PC-9 (cell line): ENCODE measurements at regions not wholly inside any gene's neighbourhood (a gene's known extent, or its start where the extent isn't known, plus 50 kb on each side); places are given as distances from the start of the nearest gene placed in this dataset.

Experiments
- BruUV-seq: library from RNA; stranded (reverse); fragments of 400-500 nt; replicated peaks from 2 replicates; lab custom pipeline; 2021; lab: Mats Ljungman, UMichigan
- CTCF ChIA-PET: fragments of 300-600 bp; sonication (Branson Sonifier 250); formaldehyde crosslinking; loops from one replicate; lab custom pipeline; 2022; ENCODE audit warnings: antibody characterized with exemption; lab: Charles Lee
- POLR2A ChIA-PET: fragments of 300-600 bp; sonication (Branson Sonifier 250); formaldehyde crosslinking; loops from one replicate; lab custom pipeline; 2022; ENCODE audit warnings: antibody characterized with exemption; ENCODE audit not compliant: unreplicated experiment; lab: Charles Lee
- DNase-seq, 2 experiments: peaks; one replicate each; pipeline versions ENCODE4 v3.0.0 to v3.0.0-alpha.2; 2015 to 2022; ENCODE audit warnings: mixed read lengths in 1 of 2
- H2AFZ ChIP-seq: fragments of 200-600 bp; sonication (generic); 2 replicates; pipeline ENCODE4 v1.8.1; 2017; ENCODE audit warnings: antibody characterized with exemption
- H3F3A ChIP-seq: fragments of 200-600 bp; sonication (generic); 2 replicates; pipeline ENCODE4 v1.8.1; 2017; ENCODE audit warnings: antibody characterized with exemption, mild to moderate bottlenecking, low read depth; ENCODE audit not compliant: insufficient read depth
- H3K27ac ChIP-seq: fragments of 200-600 bp; sonication (generic); 2 replicates; pipeline ENCODE4 v1.6.1; 2016; ENCODE audit warnings: mixed run types
- H3K27me3 ChIP-seq: fragments of 200-600 bp; sonication (generic); 2 replicates; pipeline ENCODE4 v1.6.1; 2016; ENCODE audit warnings: low read depth, mixed run types; ENCODE audit not compliant: insufficient read depth
- H3K36me3 ChIP-seq: fragments of 200-600 bp; sonication (generic); 2 replicates; pipeline ENCODE4 v1.6.1; 2016; ENCODE audit warnings: low read depth, mixed run types
- H3K4me1 ChIP-seq: fragments of 200-600 bp; sonication (generic); replicated peaks from 2 replicates; pipeline ENCODE4 v1.6.1; 2016; ENCODE audit warnings: mixed run types; ENCODE audit not compliant: insufficient read depth
- H3K4me2 ChIP-seq: fragments of 200-600 bp; sonication (generic); 2 replicates; pipeline ENCODE4 v1.6.1; 2017; ENCODE audit warnings: mixed run types
- H3K4me3 ChIP-seq: fragments of 200-600 bp; sonication (generic); 2 replicates; pipeline ENCODE4 v1.6.1; 2016; ENCODE audit warnings: mixed run types
- H3K79me2 ChIP-seq: fragments of 200-600 bp; sonication (generic); 2 replicates; pipeline ENCODE4 v1.6.1; 2017; ENCODE audit warnings: low read depth, mixed run types
- H3K9me2 ChIP-seq: fragments of 200-600 bp; sonication (generic); 2 replicates; pipeline ENCODE4 v1.8.1; 2017; ENCODE audit warnings: mild to moderate bottlenecking; ENCODE audit not compliant: insufficient read depth
- H3K9me3 ChIP-seq: fragments of 200-600 bp; sonication (generic); 2 replicates; pipeline ENCODE4 v1.8.1; 2016; ENCODE audit warnings: low read depth; ENCODE audit not compliant: insufficient read depth
- H4K20me1 ChIP-seq: fragments of 200-600 bp; sonication (generic); 2 replicates; pipeline ENCODE4 v1.8.1; 2017; ENCODE audit not compliant: insufficient read depth
- EZH2 ChIP-seq: fragments of 200-600 bp; sonication (generic); IDR thresholded peaks from 2 replicates; pipeline ENCODE4 v1.8.0; 2017; ENCODE audit warnings: antibody characterized with exemption, low read depth
- intact Hi-C: fragments of 100-400 bp; cut with micrococcal nuclease; formaldehyde crosslinking; loops from one replicate; pipeline ENCODE4 v1.10.0; 2022; ENCODE audit not compliant: unreplicated experiment
- TF ChIP-seq, protein P1 (sequence below): fragments of 200-600 bp; sonication (generic); conservative IDR thresholded peaks from 2 replicates; pipeline ENCODE4 v1.6.1; 2017; ENCODE audit warnings: mixed run types, antibody characterized with exemption, mild to moderate bottlenecking, moderate library complexity

DNA sequence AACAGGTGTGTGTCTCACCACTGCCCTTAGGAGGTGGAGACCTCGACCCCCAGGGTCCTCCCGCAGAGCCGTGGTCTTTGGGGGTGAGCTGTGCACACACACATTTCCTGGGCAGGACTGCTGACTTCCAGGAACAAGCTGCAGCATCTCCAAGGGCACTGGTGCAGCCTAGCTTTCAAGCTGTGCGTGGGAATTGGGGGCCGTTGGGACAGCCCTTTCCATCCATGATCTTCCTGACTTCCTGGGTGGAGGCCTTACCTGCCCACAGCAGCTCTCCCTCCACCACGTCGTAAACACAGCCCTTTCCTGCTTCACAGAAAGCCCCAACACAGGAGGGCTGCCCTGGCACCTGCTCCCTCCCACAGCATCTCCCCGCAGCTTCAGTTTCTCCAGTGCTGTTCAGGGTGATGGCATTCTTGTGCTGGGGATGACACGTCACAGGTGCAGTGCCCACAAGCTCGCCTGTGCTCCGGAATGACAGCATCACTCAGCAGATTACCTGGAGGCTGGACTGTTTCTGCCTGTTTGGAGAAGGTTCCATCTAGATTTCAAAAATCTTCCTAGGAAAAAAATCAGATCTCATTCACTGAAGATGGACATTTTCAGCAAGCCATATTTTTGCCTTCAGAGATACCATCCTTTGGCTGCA is 208.0 kb upstream of the PPP2R2D start:
- Histone ChIP-seq H3K4me3 (no peak overlapping the region), H3K9me3 (no peaks in the 10 kb centered on the region), H4K20me1 (no peaks in the 10 kb centered on the region), H3K79me2 (no peaks in the 10 kb centered on the region), H3K27me3 (peaks cover 35% of the 10 kb centered on the region), H2AFZ (no peak overlapping the region), H3K9me2 (no peaks in the 10 kb centered on the region), H3K27ac (no peak overlapping the region), H3K36me3 (no peaks in the 10 kb centered on the region), H3K4me1 (no peaks in the 10 kb centered on the region), H3F3A (no peaks in the 10 kb centered on the region), H3K4me2 (no peak overlapping the region)
- ChIA-PET POLR2A (no interaction called here), CTCF (no interaction called here)
- intact Hi-C loops, result no loop called here
- TF ChIP-seq EZH2, result no peak
- TF ChIP-seq, protein P1, sequence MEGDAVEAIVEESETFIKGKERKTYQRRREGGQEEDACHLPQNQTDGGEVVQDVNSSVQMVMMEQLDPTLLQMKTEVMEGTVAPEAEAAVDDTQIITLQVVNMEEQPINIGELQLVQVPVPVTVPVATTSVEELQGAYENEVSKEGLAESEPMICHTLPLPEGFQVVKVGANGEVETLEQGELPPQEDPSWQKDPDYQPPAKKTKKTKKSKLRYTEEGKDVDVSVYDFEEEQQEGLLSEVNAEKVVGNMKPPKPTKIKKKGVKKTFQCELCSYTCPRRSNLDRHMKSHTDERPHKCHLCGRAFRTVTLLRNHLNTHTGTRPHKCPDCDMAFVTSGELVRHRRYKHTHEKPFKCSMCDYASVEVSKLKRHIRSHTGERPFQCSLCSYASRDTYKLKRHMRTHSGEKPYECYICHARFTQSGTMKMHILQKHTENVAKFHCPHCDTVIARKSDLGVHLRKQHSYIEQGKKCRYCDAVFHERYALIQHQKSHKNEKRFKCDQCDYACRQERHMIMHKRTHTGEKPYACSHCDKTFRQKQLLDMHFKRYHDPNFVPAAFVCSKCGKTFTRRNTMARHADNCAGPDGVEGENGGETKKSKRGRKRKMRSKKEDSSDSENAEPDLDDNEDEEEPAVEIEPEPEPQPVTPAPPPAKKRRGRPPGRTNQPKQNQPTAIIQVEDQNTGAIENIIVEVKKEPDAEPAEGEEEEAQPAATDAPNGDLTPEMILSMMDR, result no peak
- no TSS peak for BruUV-seq
- DNase-seq, result no peak

DNA sequence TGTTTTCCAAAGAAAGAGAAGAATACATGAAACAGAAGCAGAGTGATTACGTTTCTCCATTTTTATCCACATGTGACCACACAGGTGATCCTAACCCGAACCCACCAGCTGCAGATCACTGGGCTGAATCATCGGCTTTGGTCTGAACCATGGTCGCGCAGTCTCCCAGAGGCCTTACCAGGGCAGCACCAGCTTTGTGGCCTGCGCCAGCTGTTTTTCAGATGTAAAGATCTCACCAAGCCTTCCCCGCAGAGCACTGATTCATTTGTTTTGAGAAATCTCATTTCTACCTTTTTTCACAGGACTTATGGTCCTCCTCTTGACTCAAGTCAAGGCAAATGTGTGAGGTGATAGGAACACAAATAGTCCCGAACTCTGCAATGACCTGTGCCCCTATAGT is 207.0 kb upstream of the PPP2R2D start:
- Histone ChIP-seq H4K20me1 (no peaks in the 10 kb centered on the region), H3F3A (no peaks in the 10 kb centered on the region), H3K4me1 (no peaks in the 10 kb centered on the region), H3K27me3 (peaks cover 40% of the 10 kb centered on the region), H3K36me3 (no peaks in the 10 kb centered on the region), H3K79me2 (no peaks in the 10 kb centered on the region), H3K4me3 (no peak overlapping the region), H2AFZ (no peak overlapping the region), H3K4me2 (no peak overlapping the region), H3K27ac (no peak overlapping the region), H3K9me2 (no peaks in the 10 kb centered on the region), H3K9me3 (no peaks in the 10 kb centered on the region)
- TF ChIP-seq, protein P1, result no peak
- TF ChIP-seq EZH2, result no peak
- BruUV-seq, result no TSS peak
- POLR2A ChIA-PET, result no interaction called here
- CTCF ChIA-PET, result no interaction called here
- intact Hi-C loops, result no loop called here
- no peak for DNase-seq

DNA sequence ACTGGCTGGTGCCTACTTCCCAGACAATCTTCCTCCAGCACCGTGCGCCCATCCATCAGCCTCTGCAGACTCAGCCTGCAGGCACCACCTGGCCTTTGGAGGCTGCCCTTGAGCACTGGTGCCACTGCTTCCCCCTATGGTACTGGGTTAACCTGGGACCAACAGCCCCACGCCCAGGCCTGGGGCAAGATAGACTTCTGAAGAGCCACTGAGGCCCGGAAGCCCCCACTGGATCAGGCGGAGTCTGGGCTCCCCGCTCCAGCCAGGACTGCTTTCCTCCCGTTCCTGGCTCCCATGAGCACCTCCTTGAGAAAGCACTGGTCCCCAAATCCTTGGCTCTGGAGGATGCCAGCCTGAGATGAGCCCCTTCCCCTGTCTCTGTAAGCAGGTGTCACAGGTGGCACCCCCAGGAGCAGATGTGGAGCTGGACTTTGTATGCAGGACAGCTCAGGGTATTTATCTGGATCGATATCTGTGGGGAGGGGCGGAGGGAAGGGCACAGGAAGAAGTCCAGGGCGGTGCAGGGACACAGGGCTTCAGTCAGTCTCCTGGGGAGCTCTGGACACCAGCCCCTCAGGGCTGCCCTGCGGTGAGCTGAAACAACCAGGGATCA is 206.5 kb upstream of the PPP2R2D start:
- Histone ChIP-seq H3K36me3 (no peaks in the 10 kb centered on the region), H3K27ac (no peak overlapping the region), H3F3A (no peaks in the 10 kb centered on the region), H3K4me1 (no peaks in the 10 kb centered on the region), H4K20me1 (no peaks in the 10 kb centered on the region), H3K4me3 (no peak overlapping the region), H3K4me2 (no peak overlapping the region), H3K9me2 (no peaks in the 10 kb centered on the region), H3K27me3 (peaks cover 42% of the 10 kb centered on the region), H2AFZ (no peak overlapping the region), H3K79me2 (no peaks in the 10 kb centered on the region), H3K9me3 (no peaks in the 10 kb centered on the region)
- no peak for DNase-seq
- BruUV-seq, result no TSS peak
- TF ChIP-seq EZH2, result no peak
- TF ChIP-seq, protein P1, result no peak
- intact Hi-C loops, result no loop called here
- POLR2A ChIA-PET, result no interaction called here
- CTCF ChIA-PET, result no interaction called here
